GM21619 (cell line): ENCODE measurements at regions not wholly inside any gene's neighbourhood (a gene's known extent, or its start where the extent isn't known, plus 50 kb on each side); places are given as distances from the start of the nearest gene placed in this dataset.
"Not testable (repeated sequence)": the region's sequence is repeated elsewhere in the genome, so short reads cannot be mapped to it uniquely, and the experiment has no call there.

ENCODE experiments used
- ATAC-seq: cut with Tn5 transposase; IDR thresholded peaks from one replicate; pipeline ENCODE4 v1.9.1; 2021; ENCODE audit not compliant: unreplicated experiment

DNA sequence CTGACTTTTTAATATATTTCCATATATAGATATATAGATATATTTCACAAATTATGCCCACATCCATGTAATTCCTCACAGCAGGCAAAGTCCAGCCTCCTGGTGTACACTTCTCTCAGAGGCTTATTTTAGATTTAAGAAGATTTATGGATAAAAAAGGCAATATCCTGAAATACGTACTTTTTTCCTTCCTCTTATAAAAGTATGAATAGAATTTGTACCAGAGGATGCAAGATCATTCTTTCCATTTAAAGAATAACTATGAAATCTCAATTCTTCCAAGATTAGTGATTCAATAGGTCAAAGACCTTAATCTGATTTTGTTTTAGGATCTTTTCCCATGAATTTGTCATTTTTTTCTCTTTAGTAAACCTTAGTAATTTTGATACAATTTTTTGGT lies 597.9 kb upstream of the TBL1XR1 start:
- ATAC-seq = no peak

DNA sequence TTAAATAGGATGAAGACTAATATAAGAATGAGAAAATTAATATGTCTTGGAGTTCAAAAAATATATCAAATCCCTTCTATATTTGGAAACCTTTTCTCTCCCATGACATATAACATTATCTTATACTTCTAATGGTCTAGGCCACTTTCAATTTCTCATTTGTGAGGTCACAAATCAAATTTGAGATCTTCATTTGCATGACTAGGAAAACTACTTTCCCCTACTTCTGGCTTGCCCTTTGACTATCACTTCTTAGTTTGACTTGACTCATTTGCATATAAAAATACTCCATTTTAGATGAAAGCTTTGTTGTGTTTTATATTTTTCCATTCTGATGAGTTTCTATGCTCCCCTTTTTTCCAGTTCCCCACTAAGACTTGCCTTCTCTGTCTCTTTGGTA lies 598.6 kb upstream of the TBL1XR1 start:
- no peak for ATAC-seq

DNA sequence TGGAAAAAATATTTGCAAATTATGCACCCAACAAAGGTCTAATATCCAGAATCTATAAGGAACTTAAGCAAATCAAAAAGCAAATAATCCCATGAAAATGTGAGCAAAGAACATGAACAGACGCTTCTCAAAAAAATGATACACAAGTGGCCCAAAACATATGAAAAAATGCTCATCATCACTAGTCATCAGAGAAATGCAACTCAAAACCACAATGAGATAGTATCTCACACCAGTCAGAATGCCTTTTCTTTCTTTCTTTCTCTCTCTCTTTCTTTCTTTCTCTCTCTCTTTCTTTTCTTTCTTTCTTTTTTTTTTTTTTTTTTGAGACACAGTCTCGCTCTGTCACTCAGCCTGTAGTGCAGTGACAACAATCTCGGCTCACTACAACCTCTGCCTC lies 602.9 kb upstream of the TBL1XR1 start:
- ATAC-seq = not testable (repeated sequence)

DNA sequence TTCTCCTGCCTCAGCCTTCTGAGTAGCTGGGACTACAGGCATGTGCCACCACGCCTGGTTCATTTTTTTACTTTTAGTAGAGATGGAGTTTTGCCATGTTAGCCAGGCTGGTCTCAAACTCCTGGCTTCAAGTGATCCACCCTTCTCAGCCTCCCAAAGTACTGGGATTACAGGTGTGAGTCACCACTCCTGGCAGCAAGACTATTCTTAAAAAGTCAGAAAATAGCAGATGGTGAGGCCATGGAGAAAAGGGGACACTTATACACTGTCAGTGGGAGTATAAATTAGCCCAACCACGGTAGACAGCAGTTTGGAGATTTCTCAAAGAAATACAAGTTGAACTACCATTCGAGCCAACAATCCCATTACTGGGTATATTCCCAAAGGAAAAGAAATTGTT lies 603.3 kb upstream of the TBL1XR1 start:
- ATAC-seq = no peak

DNA sequence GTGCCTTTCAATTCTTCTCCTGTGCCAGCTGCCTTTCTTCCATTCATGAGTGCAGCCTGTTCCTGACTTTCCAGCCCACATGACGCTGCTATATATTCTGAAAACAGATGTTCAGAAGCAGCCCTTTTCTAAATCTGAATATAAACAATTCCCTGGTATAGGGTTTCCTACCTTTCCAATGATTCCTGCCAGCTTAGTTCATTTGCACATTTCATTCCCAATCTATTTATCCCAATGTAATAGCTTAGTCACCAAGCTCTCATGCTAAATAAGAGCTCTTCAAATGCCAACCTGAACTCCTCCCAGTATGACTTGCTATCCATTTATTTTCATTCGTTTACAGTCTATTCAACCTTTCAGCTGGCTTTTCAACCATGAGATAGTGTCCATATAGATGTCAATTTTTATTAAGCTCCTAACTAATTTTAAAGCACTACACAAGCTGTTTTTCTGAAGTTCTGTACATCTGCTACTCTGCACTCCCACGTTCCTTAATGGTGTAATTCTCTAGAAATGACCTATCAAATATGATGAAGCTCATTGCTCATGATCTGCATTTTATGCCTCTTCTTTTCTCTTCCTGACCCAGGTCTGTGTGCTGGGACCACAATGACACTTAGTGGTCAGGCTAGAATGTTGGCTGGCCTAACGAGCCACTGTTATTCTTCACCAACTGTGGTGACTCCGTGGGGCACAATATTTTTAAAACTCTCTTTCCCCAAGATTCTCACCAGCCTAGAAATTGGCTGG lies 605.0 kb upstream of the TBL1XR1 start:
- no peak for ATAC-seq

DNA sequence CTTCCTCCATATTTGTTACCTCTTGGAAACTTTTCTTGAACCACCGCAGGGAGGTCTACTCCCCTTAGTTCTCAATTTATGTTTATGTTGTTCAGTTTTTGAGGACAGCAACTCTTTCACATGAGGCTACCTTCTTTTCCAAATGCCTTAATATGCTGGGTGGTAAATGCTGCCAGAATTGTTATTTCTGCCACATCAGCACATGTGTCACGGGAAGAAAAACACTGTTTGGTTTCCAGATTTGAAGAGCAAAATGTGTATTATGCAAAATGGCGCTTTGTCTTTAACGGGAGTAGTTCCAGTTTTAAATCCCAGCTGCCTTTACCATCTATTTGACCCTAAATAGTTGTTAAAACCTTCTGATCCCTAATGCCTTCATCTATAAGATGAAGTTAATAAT lies 606.2 kb upstream of the TBL1XR1 start:
- no peak for ATAC-seq

DNA sequence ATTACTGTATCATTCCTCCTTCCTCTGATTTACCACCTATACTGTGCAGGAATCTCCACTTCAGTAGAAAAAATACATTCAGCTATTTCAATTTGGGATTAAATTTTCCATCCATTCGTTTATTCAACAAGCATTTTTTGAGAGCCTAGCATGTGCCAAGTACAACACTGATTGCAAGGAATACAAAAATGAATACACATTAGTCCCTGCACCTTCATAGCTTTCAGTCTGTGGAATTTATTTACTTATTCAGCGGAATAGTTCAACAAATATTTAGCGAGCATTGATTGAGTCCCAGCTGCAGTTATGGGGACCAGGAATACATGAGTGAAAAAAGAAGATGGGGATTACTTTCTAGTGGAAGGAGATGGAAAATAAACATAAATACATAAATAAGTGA lies 606.8 kb upstream of the TBL1XR1 start:
- ATAC-seq = no peak

DNA sequence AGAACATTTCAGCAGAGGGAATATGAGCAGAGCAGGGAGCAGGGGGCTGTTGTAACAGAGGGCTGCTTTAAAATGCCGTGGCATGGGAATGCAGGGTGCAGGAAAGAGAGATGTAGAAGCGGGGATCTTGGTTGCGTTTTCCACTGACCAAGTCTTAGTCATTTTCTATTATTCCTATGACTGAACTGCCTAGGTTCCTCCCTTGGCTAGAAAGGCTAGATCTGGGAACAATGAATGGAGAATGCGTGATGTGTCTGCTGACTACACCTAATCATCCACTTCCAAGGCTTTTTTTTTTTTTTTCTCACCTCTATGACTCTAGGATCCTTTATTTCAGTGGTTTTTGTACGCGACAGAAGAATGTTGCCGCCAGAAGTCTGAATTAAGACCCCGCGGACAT lies 607.4 kb upstream of the TBL1XR1 start:
- ATAC-seq = no peak

DNA sequence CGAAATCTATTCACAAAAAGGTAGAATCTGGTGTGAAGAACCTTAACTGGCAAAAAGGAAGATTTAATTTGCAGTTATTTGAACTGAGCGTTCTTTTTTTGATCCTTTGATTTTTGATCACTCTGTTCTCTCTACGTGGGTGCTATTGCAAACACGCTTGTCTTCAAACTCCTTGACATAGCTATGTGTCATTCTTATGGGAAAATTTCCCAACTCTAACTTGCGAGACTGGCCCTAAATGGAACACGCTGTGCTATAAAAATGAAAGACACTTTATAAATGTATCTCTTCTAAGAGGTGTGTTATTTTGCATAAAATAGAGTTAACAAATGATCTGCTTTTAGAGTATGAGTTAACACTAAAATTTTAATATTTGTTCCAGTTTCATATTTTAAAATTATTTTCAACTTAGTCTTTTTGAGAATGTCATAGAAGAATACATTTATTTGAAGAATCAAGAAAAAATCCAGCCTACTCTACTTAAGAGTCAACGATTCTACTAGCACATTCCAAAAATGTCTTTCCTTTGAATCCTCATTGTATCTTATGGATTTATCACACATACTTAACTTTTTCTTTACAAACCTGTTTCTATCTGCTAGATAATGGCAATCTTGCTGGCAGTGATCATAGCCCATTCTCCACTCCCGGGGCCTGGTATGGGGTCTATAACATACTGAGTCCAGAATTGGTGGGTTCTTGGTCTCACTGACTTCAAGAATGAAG lies 610.0 kb upstream of the TBL1XR1 start:
- no peak for ATAC-seq

DNA sequence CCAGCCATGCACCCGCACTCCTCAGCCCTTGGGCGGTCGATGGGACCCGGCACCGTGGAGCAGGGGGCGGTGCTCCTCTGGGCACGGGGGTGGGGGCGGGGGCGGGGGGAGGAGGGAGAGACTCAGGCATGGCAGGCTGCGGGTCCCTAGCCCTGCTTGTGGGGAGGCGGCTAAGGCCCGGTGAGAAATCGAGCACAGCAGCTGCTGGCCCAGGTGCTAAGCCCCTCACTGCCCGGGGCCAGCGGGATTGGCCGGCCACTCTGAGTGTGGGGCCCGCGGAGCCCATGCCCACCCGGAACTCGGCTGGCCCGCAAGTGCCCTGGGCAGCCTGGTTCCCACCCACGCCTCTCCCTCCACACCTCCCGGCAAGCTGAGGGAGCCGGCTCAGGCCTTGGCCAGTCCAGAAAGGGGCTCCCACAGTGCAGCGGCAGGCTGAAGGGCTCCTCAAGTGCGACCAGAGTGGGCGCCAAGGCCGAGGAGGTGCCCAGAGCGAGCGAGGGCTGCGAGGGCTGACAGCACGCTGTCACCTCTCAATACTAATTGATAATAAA lies 611.7 kb upstream of the TBL1XR1 start:
- not testable (repeated sequence) for ATAC-seq

DNA sequence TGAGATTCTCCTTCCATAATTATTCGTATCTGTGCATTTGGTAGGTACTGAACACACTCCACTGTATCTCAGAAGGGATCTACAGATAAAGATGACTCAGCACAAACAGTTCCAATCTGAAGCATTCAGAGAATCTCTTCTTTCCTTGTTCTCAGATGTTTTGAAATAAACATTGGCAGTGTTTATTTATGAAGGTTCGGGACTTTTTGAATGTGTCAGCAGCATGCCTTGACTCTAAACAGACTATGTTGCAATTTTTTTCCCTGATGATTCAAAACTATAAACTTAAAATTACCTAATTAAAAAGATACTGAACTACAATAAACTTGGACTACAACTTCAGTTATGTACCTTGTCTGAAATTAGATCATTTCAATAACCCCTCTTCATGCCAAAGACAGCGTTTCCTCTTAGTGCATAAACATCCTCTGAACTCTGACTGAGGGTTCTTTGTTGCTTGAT lies 612.9 kb upstream of the TBL1XR1 start:
- ATAC-seq = no peak

DNA sequence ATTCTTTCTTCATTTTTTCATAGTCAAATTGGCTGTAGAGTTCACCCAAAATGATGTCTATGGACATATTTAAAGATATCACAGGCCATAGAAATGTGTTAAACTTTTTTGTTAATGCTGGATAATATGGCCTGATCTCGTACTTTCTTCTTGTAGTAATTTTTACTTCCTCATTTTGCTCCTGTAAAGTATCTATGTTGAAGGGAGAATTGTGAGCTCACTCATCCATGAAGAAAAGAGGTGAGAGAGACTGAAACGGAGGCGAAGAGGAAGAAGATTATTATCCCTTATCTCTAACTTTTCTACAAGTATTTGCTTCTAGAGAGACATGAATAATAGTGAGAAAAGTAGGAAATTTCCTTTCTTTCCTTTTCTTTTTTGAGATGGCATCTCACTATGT lies 613.8 kb upstream of the TBL1XR1 start:
- ATAC-seq = no peak

DNA sequence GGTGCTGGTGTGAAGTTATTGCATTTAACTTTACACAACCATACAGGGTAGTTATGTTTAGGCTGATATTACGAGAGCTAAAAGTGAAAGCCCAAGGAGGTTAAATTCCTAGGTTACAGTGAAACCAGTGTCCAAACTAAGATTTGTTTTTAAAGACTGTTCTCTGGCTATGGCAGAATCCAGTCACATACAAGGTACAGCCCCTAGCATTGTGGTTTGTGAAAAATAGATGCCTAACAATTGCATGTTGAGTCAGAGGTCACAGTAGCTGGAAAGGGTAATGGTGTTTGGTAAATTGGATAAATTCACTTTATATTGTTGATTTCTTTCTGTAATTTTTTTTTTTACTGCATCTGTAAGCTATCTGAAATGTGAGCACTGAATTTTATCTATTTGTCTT lies 614.6 kb upstream of the TBL1XR1 start:
- ATAC-seq = no peak

DNA sequence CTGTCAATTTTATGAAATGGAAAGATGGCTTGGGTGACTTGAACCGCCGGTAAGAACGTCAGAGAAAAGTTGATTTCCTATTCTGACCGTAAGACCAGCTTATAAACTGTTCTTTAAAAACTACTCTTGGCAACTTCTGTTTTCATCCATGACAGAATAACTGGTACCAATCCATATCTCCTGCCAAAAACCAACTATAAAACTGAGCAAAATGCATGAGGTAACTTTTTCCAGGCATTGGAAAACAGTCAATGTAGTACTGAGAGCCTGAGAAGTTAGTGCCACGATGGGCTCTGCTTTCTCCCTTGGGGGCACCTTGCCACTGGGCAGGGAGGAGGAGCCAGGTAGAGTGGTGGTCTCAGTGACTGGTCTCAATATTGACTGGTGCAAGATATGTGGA lies 615.2 kb upstream of the TBL1XR1 start:
- no peak for ATAC-seq

DNA sequence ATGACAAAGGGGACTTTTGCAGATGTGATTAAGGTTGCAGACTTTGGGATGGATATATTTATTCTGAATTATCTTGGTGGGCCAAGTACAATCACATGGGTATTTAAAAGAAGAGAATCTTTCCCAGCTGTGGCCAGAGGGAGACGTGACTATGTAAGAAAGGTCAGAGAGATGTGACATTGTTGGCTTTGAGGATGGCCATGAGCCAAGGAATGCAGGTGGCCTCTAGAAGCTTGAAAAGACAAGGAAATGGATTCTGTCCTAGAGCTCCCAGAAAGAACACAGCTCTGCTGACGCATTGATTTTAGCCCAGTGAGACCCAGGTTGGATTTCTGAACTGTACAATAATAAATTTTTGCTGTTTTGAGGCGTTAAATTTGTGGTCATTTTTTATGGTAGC lies 616.0 kb upstream of the TBL1XR1 start:
- no peak for ATAC-seq

DNA sequence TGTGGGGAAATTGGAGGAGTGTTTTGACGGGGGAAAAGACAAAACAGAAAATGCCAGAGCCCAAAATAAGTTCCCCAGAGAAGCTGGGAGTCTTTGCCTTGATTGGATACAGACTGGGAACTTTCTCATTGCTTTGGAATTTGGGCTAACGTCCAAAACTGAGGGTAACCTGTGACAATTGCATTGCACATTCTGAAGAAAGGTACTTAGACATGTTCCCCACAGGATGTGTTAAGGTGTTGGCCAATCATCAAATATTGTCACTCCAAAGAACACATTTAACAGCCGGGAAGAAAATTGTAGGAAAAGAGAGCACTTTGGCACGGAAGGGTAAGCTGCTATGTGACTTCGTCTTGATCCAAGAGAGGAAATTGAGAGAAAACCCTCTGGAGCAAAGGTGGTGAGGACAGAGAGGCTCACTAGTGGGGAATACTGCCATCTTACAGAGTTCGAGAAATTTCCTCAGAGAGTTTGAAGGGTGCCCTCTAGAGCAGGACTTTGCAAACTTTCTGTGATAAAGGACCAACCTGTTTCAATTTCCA lies 619.5 kb upstream of the TBL1XR1 start:
- ATAC-seq = no peak

DNA sequence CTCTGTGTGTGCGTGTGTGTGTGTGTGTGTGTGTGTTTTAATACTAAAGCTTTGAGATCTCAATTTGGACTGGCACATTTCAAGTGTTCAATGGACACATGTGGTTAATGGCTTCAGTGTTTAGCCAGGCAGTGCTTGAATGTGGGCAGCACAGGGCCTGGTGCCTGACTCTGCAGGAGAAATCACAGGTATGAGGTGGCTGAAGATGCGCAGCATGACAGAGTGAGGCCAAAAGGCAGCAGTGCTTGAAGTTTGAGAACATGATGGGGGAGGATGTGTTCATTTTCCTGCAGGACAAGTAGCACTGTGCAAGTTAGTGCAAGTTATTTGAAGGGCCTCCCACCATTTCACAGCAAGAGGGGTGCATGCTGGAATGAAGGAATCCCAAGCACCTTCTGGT lies 620.5 kb upstream of the TBL1XR1 start:
- ATAC-seq = no peak

DNA sequence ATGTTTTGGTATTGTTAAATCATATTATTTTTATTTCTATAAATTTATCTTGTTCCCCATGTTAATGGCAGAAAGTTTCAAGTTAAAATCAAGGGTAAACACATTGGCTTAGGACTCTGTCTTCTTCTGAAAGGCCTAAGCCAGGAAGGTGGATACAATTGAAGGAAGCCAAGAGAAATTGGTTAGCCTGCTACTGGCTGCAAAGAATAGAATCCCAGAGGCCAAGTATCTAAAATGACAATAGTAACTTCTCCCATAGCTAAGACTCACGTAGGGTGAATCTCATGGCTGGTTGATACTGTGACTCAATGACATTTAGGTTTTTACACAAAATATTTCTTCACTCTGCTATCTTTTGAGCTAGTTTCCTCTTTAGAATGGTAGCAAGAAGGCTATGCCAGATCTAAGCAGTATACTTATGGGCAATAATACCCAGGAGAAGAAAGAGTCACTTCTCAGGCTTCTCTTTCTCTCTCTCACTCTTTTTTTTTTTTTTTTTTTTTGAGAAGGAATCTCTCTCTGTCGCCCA lies 621.5 kb upstream of the TBL1XR1 start:
- ATAC-seq = no peak

DNA sequence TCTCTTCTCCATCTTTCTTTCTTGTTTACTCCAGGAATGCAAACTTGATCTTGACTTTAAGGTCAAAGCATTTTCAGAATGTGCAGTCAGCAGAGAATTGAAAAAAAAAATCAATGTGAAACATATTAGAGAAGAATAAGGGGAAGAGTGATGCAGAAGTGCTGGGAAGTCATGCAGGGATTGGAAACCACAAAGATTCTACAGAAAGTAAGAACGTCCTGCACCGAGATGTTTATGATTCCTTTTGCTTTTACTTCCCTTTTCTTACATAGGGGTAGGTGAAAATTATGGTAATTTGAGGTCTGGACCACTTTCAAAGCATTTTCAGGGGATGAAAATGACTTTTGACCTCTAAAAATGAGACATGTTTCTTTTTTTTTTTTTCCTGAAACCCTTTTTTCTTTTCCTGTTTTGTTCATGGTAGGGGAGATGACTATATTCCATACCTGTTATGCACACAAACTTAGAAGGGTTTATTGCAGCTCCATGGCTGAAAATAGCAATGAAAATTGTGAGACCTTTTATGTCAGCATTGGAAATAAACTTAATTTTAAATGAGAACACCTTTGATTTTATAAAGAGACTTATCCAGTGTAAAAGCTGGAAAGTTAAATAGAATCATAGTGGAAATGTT lies 623.5 kb upstream of the TBL1XR1 start:
- peak; percentile 79 for ATAC-seq

DNA sequence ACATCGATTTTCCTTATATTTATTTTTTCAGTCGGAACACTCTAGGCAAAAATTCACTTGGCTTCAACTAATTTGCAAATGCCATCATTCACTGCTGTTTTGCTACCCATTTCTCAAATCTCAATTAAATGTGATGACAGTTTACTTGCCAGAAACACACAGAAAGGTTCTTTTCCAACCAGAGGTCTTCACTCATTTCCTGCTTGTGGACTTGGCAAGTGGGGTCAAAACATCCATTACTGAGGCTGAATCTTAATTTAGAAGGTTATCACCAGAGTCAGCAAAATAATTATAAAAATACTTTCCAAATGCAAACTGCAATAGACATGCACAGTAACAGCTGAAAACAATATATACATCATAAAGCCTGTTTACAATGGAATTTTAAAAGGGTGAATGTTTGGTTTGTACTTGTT lies 625.4 kb upstream of the TBL1XR1 start:
- ATAC-seq = no peak

DNA sequence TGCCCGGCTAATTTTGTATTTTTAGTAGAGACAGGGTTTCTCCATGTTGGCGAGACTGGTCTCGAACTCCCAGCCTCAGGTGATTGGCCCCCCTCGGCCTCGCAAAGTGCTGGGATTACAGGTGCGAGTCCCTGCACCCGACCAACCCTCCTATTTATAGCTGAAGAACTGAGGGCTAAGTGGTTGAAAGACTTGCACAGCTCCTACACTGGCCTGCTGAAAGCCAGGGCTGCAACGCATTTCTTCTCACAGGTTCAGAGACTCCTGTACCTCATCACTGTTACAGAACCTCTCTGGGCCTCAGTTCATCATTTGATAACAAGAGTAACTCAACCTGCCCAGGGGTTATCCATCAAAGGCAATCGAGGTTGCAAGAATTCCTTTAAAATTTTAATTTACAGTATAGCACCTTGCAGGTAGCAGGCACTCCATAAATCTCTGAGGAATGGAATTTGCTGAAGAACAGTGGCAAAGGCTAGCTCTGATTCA lies 626.5 kb upstream of the TBL1XR1 start:
- ATAC-seq = no peak
